HFF-Myc (cell line): ENCODE measurements at regions not wholly inside any gene's neighbourhood (a gene's known extent, or its start where the extent isn't known, plus 50 kb on each side); places are given as distances from the start of the nearest gene placed in this dataset.
A peak's percentile ranks its signal among the peaks of the same experiment; 100 is the strongest.
"Not testable (repeated sequence)": the region's sequence is repeated elsewhere in the genome, so short reads cannot be mapped to it uniquely, and the experiment has no call there.

Experiments used
- DNase-seq: peaks from one replicate; pipeline ENCODE4 v3.0.0-alpha.2; 2011; ENCODE audit warnings: low read depth; ENCODE audit errors: extremely low read depth
- H3K4me3 ChIP-seq: replicated peaks from 2 replicates; pipeline ENCODE4 v1.5.1; 2011; ENCODE audit warnings: low read depth, mild to moderate bottlenecking, control low read depth, low read length
- CTCF ChIP-seq: IDR thresholded peaks from 2 replicates; pipeline ENCODE4 v1.5.1; 2012; ENCODE audit warnings: mild to moderate bottlenecking, low read depth, low read length, control low read depth; ENCODE audit errors: missing control alignments

GRCh38 chr5:112491257-112491656, 72.2 kb upstream of the EPB41L4A start:
- no peak for DNase-seq
- H3K4me3 ChIP-seq = no peak overlapping the region
- TF ChIP-seq CTCF = peak; percentile 54

DNA sequence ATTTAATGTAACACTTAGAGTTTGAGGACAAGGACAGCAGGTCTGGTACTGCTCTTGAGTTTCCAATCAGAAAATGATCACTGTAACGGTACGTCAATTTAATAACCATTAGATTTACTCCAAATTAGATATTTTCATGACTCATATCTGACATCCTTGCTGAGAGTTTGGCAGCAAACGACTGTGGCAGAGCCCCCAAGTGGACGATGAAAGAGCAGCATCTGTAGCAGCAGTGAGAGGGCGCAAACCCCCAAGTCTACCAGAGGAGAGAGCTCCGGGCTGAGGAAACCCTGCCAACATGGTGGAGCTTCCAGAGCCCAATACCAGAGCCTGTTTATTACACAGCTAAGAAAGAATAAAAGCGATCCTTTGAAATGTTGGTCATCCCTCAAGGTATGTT, 73.2 kb upstream of the EPB41L4A start:
- H3K4me3 ChIP-seq = no peak overlapping the region
- peak; percentile 53 for TF ChIP-seq CTCF
- DNase-seq = peak; percentile 15

DNA sequence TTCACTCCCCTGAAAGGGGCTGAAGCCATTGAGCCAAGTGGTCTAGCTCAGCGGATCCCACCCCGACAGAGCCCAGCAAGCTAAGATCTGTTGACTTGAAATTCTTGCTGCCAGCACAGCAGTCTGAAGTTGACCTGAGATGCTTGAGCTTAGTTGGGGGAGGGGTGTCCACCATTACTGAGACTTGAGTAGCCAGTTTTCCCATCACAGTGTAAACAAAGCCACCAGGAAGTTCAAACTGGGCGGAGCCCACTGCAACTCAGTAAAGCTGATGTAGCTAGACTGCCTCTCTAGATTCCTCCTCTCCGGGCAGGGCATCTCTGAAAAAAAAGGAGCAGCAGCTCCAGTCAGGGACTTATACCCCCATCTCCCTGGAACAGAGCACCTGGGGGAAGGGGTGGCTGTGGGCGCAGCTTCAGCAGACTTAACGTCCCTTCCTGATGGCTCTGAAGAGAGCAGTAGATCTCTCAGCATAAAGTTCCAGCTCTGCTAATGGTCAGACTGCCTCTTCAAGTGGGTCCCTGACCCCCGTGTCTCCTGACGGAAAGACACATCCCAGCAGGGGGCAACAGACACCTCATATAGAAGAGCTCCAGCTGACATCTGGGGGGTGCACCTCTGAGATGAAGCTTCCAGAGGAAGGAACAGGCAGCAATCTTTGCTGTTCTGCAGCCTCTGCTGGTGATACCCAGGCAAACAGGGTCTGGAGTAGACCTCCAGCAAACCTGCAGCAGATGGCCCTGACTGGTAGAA, 84.8 kb upstream of the EPB41L4A start:
- H3K4me3 ChIP-seq = not testable (repeated sequence)

GRCh38 chr5:112509097-112509496, 90.0 kb upstream of the EPB41L4A start:
- not testable (repeated sequence) for DNase-seq, H3K4me3 ChIP-seq

More for the DNA sequence above, 84.8 kb upstream of the EPB41L4A start:
- DNase-seq = not testable (repeated sequence)

GRCh38 chr5:112511920-112512319, 92.8 kb upstream of the EPB41L4A start:
- DNase-seq = no peak
- H3K4me3 ChIP-seq = no peak overlapping the region
- no peak for TF ChIP-seq CTCF

DNA sequence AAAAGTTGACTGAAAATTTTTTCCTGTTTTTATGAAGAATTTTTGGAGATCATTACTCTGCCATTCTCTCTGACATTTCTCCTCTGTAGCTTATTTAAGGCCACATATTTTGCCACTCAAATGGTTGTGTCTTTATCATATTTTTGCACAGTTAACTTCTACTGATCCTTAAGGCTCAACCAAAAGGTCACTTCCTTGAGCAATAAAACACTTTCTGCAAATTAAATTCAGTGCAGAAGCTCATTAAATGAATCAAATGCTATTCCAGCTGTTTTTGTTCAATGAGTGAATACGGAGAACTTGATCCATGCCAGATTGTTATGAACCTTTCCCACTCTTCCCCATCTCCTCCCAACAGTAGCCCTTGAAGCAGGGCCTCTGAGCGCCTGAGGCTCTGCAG, 93.8 kb upstream of the EPB41L4A start:
- no peak for DNase-seq
- TF ChIP-seq CTCF = no peak
- H3K4me3 ChIP-seq = no peak overlapping the region

GRCh38 chr5:112514111-112514510, 95.0 kb upstream of the EPB41L4A start:
- no peak overlapping the region for H3K4me3 ChIP-seq
- no peak for TF ChIP-seq CTCF
- DNase-seq = no peak

GRCh38 chr5:112520474-112520873, 101.4 kb upstream of the EPB41L4A start:
- not testable (repeated sequence) for H3K4me3 ChIP-seq, DNase-seq

DNA sequence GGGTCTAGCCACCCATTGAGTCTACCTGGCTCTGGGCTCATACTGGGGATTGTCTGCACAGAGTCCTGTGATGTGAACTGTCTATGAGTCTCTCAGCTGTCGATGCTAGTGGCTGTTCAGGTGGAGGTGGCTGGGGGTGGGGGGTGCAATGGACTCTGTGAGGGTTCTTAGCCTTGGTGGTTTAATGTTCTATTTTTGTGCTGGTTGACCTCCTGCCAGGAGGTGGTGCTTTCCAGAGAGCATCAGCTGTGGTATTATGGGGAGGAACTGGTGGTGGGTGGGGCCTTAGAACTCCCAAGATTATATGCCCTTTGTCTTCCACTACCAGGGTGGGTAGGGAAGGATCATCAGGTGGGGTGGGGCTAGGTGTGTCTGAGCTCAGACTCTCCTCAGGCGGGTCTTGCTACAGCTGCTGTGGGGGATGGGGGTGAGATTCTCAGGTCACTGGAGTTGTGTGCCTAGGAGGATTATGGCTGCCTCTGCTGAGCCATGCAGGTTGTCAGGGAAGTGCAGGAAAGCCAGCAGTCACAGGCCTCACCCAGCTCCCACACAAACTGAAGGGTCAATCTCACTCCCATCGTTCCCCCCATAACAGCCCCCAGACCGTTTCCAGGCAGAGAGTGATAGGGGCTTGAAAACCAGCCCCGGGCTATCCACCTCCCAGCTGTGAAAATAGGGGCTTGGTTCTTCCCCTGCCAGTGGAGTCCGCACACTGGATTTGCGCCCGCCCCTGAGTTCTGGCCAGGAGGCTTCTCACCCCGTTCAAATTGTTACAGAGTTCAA, 104.0 kb upstream of the EPB41L4A start:
- not testable (repeated sequence) for DNase-seq, H3K4me3 ChIP-seq

DNA sequence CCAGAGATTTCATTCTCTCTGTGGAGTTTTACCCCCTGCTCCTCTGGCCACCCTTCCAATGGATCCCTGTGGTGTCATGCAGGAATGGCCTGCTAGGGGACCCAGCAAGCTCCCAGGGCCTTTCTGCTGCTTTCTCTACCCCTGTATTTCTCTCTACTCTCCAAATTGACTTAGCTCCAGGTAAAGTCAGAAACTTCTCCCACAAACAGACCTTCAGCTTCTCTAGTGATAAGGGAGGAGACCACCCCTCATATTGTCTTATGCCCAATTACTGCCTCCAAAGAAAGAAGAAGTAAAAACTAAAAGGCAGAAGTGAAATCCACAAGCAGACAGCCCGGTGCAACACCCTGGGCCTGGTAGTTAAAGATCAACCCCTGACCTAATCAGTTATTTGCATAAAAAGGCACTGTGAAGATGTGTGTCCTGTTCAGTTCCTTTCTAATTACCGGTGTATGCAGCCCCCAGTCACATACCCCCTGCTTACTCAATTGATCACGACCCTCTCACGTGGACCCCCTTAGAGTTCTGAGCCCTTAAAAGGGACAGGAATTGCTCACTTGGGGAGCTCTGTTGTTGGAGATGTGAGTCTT, 104.7 kb upstream of the EPB41L4A start:
- H3K4me3 ChIP-seq, DNase-seq: not testable (repeated sequence)
